Left colon (tissue), 2 donors: ENCODE measurements at regions not wholly inside any gene's neighbourhood (a gene's known extent, or its start where the extent isn't known, plus 50 kb on each side); places are given as distances from the start of the nearest gene placed in this dataset.

Experiments
- ATAC-seq: fragments of 200-7000 bp; cut with Tn5 transposase; one replicate; pipeline ENCODE4 v1.9.1; 2020; ENCODE audit warnings: mild to moderate bottlenecking, moderate library complexity
- DNase-seq, 2 donors: peaks; one replicate each; pipeline ENCODE4 v3.0.0-alpha.2; 2020
- intact Hi-C, 2 donors: fragments of 100-400 bp; cut with DNase I in 1 of 2; cut with micrococcal nuclease in 1 of 2; formaldehyde crosslinking; loops; one replicate each; pipeline versions ENCODE4 v1.11.2 to v1.14.0; 2022; cut with DNase I, micrococcal nuclease
- donor health status: DM: no; HTN: no; CAD: no.
- donor health status: DM: yes; HTN: yes; CAD: no.

DNA sequence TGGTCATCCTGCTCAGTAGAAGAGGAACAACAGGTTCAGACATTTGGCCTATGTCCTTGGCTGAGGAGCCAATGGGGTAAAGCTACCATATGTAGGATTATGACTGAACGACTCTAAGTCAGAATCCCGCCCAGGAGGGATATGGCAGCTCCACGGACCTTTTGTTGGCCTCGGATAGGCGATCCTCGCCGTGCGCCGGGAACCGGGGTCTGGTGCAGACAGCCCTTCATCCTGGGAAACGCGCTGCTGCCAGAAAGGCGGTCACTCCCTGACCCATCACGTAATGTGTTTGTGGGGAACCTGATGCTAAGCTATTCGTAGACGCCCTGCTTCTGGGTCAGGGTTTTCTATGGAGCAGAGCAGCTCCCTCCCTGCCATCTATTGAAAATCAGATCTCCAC is 178.9 kb upstream of the ALG10B start:
- DNase-seq (no peak), ATAC-seq (no peak)
- intact Hi-C loops = loop anchor here in 1 of 2 donors (2.0 kb wide), 1 partner anchor 177 kb away; no protein-coding TSS in a partner anchor

DNA sequence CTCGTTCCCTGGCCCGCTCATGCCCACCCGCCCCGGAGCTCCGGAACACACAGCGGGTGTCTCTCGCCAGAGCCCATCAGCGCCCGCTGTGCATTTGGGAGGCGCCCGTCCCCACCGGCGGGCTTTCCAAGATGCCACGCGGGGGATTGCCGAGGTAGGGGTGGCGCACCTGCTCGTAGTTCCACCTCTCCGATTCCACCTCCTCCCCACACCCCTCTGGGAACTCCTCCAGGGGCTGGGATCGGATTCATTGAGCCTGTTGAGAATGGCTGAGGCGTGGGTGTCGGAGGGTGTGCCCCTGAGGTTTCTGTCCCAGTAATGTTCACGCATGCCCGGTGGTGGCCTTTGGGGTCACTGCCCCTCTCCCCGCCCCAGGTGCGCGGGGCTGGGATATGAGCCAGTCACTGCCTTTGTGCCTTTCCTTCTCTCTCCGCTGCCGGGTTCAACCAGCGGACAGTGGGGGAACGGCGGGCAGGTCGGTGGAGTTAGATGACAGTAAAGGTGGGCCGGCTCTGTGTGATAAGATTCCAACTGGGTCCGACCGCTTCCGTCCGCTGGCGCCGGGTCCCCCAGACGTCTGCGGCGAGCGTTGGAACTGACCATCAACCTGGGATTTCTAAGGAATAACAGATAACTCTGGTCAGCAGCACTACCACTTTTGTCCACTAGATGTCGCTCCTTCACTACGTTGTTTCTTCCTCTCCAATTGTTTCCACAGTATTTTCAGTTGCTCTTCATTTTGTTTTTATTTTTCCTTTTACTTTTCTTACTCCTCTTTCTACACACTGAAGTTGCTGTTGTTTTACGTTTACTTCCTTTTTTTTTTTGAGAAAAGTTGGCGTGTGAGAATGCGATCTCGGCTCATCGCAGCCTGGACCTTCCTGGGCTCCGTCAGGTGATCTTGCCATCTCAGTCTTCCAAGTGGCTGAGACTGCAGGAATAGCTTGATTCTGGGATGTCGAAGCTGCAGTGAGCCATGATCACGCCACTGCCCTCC is 178.1 kb upstream of the ALG10B start:
- peak; percentile 81 for ATAC-seq
- DNase-seq = peak; percentile 42 to 77
- intact Hi-C loops = loop anchor here in 1 of 2 donors (2.0 kb wide), 1 partner anchor 176 kb away; no protein-coding TSS in a partner anchor

DNA sequence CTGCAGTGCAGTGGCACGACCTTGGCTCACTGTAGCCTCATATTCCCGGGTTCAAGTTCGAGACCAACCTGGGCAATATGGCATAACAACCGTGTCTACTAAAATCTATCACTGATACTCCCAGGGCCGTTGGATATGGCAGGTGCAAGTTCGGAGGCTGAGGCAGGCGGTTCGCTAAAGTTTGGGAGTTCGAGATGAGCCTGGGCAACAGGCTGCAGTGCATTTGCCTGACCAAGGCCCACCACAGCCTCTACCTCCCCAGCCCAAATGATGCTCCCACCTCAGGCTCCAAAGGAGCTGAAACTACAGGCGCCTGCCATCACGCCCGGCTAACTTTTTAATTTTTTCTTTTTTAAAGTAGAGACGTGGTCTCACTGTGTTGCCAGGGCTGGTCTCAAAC is 177.1 kb upstream of the ALG10B start:
- intact Hi-C loops = loop anchor here in 1 of 2 donors (2.0 kb wide), 1 partner anchor 175 kb away; no protein-coding TSS in a partner anchor
- ATAC-seq = no peak
- DNase-seq = no peak

DNA sequence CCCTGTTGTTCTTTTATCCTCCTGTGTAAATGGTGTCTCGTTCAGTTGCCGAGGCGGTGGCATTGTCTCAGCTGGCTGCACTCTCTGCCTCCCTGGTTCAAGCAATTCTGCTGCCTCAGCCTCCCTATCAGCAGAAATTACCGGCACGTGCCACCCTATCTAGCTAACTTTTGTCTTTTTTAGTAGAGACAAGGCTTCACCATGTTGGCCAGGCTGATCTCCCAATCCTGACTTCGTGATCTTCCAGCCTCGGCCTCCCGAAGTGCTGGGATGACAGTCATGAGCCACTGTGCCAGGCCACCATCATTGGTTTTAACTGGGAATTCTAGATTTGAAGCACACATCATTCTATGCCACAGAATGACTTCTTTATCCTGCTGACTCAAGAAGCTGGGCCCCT is 175.3 kb upstream of the ALG10B start:
- intact Hi-C loops = no loop called here
- no peak for DNase-seq
- ATAC-seq = no peak

DNA sequence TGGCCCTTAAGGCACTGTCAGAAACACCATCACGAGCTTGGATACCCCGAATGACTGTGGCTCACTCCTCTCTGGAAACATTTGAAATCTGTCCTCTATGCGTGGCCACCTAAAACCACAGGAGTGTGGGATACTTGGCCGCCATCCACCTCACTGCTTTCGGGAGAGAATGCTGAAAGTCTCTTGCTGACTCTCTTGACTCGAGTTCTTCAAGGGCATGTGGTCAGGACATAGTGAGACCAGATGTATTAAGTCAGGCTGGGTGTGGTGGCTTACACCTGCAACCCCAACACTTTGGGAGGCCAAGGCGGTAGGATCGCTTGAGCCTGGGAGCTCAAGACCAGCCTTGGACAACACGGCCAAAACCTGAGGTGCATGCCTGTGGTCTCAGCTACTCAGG is 174.7 kb upstream of the ALG10B start:
- DNase-seq (no peak), ATAC-seq (no peak)
- intact Hi-C loops = no loop called here

DNA sequence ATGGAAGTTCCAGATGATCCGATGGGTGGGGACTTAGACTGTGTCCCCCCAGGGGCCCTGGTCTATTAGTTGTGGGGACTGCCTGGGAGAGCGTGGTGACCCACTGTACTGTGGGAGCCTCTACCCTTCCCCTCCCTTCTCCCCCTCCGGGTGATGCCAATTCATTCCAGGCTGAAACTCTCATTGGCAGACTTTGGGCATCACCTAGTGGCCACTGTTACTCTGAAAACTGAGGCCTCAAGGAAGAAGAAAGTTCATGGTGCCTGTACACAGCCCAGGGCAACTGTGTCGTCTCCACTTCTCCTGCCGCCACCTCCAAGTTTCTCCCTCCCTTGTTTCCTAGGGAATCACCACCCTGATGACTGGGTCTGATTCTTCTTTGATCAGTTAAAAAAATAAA is 173.6 kb upstream of the ALG10B start:
- intact Hi-C loops = no loop called here
- DNase-seq (no peak), ATAC-seq (peak; percentile 37)

DNA sequence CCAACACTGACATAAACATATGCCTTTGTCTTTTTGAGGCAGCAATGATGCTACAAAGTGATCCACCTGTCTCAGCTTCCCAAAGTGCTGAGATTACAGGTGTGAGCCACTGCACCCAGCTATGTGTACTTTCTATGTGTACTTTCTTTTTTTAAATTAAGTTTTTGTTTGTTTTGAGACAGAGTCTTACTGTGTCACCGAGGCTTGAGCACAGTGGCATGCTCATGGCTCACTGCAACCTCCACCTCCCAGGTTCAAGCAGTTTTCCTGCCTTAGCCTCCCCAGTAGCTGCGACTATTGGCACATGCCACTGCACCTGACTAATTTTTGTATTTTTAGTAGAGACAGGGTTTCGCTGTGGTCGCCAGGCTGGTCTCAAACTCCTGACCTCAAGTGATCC is 172.5 kb upstream of the ALG10B start:
- intact Hi-C loops = no loop called here
- DNase-seq = no peak
- ATAC-seq = no peak

DNA sequence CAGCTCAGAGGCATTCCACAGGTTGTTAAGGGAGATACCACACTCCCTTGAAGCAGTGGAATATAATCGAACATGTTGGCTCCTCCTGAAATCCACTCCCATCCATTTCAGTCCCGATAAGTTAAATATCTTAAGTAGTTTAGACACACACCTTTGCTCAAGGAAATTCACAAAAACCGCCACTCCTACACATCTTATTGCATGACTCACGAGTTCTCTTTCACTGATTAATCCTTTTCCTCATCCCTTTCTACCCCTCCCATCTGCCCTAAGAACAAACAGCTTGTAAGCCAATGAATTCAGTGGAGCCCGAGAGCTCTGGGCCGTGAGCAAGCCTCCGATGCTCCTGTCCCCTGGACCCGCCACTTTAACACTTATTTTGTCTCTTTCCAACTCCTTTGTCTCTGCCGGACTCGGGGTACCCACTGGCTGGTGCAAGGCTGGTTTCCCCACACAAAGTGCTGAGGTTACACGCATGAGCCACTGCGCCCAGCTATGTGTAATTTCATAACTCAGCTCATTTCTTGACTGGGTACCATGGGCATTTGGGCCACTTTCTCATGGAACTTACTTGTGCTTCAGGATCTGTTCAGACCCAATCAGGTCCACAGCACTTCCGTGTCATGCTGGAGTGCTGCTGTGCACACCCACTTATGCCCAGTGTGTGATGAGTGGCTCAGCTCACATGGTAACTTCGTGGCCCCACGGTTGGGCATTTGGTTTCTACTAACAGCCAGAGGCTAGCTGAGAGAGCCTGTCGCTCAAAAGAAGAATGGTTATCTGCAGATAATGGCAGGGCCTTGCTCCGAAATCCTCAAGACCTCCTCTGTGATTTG is 171.8 kb upstream of the ALG10B start:
- no peak for ATAC-seq
- intact Hi-C loops = no loop called here
- DNase-seq = no peak

DNA sequence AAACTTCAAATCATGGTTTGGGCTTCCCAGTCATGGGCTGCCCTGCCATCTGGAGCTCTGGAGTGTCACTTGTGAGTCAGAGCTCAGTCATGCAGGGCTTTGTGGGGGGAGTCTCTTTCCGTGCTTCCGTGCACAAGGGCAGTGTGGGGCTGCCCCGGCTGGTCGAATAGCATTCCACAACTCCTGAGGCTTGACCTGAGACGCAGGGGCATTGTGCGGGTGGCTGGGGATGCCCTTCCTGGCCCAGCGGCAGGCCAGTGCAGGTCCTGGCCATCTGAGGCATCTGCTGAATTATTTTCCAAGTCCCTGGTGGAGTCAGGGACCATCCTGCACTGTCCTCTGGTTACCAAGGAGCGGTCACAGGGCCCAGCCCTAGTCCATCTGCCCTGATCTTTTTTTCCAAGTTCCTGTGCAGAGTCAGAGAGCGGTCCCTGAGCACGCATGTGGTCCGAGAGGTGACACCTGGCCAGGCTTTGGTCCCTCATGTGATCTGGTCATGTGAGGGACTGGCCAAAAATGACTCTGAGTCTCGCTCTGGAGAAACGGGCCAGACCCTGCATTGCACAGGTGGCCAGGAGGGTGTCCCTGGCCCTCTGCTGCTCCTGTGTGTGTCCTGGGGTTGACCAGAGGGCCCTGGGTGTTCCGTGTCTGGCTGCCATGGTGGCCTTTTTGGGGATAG is 167.0 kb upstream of the ALG10B start:
- DNase-seq = no peak
- no peak for ATAC-seq
- intact Hi-C loops = no loop called here

DNA sequence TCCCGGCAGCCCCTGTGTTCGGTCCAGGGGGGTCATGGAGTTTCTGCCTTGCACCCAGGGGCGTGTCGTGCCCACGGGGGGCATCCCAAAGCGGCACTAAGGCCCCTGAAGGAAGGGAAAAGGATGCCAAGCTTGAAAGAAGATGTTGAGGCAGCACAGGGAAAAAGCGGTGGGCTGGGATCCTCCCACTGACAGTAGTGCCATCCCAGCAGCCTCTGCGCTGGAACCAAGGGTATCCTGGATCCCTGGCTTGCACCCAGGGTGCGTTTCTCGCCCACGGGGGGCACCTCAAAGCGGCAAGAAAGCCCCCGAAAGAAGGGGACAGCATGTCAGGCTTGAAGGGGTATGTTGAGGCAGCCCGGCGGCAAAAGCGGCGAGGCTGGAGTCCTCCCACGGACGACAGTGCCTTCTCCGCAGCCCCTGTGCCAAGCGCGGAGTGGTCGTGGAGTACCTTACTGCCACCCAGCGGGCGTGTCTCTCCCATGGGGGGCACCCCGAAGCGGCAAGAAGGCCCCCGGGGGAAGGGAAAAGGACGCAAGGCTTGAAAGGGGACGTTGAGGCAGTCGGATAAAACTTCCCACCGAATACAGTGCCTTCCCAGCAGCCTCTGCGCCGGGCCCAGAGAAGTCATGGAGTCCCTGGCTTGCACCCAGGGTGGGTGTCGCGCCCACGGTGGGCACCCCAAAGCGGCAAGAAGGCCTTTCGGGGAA is 164.4 kb upstream of the ALG10B start:
- no peak for ATAC-seq

DNA sequence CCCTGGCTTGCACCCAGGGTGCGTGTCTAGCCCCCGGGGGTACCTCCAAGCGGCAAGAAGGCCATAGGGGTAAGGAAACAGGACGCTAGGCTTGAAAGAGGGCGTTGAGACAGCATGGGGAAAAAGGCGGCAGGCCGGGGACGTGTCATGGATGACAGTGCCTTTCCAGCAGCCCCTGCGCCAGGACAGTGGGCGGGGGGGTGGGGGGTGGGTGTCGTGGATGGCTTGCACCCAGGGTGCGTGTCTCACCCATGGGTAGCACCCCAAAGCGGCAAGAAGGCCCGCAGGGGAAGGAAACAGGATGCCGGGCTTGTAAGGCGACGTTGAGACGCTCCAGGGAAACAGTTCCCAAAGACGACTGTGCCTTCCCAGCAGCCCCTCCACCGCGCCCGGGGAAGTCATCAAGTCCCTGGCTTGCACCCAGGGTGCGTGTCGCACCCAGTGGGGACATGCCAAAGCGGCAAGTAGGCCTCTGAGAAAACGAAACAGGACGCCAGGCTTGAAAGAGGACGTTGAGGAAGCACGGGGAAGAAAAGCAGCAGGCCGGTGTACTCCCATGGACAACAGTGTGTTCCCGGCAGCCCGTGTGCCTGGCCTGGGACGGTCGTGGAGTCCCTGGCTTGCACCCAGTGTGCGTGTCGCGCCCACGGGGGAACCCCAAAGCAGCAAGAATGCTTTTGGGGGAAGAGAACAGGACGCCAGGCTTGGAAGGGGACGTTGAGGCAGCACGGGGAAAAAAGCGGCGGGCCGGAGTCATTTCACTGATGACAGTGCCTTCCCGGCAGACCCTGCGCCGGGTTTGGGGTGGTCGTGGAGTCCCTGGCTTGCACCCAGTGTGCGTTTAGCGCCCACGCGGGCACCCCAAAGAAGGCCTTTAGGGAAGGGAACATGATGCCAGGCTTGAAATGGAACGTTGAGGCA is 163.5 kb upstream of the ALG10B start:
- intact Hi-C loops = no loop called here
- no peak for DNase-seq

More for the DNA sequence above, 164.4 kb upstream of the ALG10B start:
- intact Hi-C loops = no loop called here
- no peak for DNase-seq

DNA sequence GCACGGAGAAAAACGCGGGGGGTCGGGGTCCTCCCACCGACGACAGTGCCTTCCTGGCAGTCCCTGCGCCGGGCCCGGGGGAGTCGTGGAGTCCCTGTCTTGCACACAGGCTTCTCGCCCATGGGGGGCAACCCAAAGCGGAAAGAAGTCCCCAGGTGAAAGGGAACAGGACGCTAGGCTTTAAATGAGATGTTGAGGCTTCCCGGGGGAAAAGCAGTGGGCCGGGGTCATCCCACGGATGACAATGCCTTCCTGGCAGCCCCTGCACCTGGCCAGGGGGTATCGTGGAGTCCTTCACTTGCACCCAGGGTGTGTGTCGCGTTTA is 162.9 kb upstream of the ALG10B start:
- ATAC-seq (no peak), DNase-seq (no peak)
- intact Hi-C loops = no loop called here

More for the DNA sequence above, 163.5 kb upstream of the ALG10B start:
- no peak for ATAC-seq

DNA sequence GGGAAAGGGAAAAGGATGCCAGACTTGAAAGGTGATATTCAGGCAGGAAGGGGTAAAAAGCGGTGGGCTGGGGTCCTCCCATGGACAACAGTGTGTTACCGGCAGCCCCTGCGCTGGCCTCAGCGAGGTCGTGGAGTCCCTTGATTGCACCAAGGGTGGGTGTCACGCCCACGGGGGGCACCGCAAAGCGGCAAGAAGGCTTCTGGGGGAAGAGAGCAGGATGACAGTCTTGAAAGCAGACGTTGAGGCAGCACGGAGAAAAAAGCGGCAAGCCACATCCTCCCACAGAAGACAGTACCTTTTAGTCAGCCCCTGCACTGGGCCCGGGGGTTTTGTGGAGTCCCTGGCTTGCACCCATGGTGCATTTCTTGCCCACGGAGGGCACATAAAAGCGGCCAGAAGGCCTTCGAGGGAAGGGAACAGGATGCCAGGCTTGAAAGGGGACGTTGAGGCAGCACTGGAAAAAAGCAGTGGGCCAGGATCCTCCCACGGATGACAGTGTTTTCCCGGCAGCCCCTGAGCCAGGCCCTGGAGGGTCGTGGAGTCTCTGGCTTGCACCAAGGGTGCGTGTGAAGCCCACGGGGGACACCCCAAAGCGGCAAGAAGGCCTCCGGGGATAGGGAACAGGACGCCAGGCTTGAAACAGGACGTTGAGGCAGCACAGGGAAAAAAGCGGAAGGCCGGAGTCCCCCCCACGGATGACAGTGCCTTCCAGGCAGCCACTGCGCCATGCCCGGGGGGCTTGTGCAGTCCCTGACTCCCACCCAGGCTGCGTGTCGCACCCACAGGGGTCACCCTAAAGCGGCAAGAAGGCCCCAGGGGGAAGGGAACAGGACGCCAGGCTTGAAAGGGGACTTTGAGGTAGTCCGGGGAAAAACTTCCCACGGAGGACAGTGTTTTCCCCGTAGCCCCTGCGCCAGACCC is 162.2 kb upstream of the ALG10B start:
- intact Hi-C loops = no loop called here
- no peak for DNase-seq
- ATAC-seq = no peak

DNA sequence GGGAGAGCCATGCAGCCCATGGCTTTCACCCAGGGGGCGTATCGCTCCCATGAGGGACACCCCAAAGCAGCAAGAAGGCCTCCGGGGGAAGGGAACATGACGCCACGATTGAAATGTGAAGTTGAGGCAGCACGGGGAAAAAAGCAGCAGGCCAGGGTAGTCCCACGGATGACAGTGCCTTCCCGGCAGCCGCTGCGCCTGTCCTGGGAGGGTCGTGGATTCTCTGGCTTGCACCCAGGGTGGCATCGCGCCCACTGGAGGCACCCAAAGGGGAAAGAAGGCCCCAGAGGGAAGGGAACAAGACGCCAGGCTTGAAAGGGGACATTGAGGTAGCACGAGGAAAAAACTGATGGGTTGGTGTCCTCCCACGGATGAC is 161.6 kb upstream of the ALG10B start:
- intact Hi-C loops = no loop called here
- DNase-seq (no peak), ATAC-seq (no peak)

DNA sequence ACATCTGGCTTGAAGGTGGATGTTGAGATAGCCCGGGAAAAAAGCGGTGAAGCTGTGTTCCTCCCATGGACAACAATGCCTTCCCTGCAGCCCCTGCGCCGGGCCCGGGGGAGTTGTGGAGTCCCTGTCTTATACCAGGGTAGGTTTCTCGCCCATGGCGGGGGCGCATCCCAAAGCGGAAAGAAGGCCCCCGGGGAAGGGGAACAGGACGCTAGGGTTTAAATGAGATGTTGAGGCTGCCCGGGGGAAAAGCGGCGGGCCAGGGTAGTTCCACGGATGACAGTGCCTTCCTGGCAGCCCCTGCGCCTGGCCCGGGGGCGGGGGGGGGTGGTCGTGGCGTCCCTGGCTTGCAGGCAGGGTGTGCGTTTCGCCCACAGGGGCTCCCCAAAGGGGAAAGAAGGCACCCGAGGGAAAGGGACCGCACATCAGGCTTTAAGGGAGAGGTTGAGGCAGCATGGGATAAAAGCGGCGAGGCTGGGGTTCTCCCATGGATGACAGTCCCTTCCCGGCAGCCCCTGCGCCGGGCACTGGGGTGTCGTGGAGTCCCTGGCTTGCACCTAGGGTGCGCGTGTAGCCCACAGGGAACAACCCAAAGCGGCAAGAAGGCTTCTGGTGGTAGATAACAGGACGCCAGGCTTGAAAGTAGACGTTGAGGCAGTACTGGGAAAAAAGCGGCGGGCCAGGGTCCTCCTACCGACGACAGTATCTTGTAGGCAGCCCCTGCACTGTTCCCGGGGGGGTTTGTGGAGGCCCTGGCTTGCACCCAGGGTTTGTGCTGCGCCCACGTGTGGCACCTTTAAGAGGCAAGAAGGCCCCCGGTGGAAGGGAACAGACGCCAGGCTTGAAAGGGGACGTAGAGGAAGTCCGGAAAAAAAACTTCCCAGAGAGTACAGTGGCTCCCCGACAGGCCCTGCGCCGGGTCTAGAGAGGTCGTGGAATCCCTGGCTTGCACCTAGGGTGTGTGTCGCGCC is 160.8 kb upstream of the ALG10B start:
- intact Hi-C loops = no loop called here
- DNase-seq (no peak), ATAC-seq (no peak)
